ENCODE measurements at regions not wholly inside any gene's neighbourhood (a gene's known extent, or its start where the extent isn't known, plus 50 kb on each side); places are given as distances from the start of the nearest gene placed in this dataset.

DNA sequence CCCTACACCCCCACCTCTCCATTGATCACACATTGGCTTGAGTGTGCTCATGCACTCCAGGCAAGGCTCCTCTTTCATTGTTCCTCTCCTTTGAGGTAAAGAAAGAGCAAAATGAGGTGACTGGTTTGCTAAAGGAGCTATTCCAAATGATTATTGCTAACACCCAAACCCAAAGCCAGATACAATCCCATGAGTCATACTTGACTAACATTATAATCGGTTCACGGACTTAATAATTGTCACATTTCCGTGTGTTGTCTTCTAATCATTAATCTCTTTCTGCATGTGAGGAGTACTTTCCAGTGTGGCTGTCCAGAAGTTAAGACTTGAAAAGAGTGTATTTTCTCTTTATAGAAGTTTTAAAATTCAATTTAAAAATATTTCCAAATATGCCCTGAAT, 174.3 kb upstream of the SFRP2 start:
- no peak overlapping the region for H3K27ac ChIP-seq (ENCODE audit: low read depth, low read length)
- H3K4me2 ChIP-seq (ENCODE audit: low read depth, low read length, poor library complexity, severe bottlenecking) = no peak overlapping the region
- no peaks in the 10 kb centered on the region for H4K20me1 ChIP-seq (ENCODE audit: low read depth, low read length)
- H2AFZ ChIP-seq (ENCODE audit: low read depth, low read length, severe bottlenecking) = no peak overlapping the region
- no peaks in the 10 kb centered on the region; the same call in 1 of the 2 replicates for H3K9me2 ChIP-seq (replicated peaks; ENCODE audit: insufficient read depth, low read length)
- H3K36me3 ChIP-seq (ENCODE audit: low read length) = no peaks in the 10 kb centered on the region
- no peaks in the 10 kb centered on the region for H3K27me3 ChIP-seq (ENCODE audit: low read length)
- no peaks in the 10 kb centered on the region for H3K9me3 ChIP-seq (ENCODE audit: insufficient read depth, low read length)
- H3K79me2 ChIP-seq (ENCODE audit: insufficient read depth, low read length) = no peaks in the 10 kb centered on the region
- H3K4me3 ChIP-seq (ENCODE audit: insufficient read depth, low read length, poor library complexity, severe bottlenecking) = no peak overlapping the region
- H3F3A ChIP-seq (ENCODE audit: insufficient read depth) = no peaks in the 10 kb centered on the region
- H3K9ac ChIP-seq (ENCODE audit: low read length) = no peak overlapping the region
- TF ChIP-seq, protein P1, sequence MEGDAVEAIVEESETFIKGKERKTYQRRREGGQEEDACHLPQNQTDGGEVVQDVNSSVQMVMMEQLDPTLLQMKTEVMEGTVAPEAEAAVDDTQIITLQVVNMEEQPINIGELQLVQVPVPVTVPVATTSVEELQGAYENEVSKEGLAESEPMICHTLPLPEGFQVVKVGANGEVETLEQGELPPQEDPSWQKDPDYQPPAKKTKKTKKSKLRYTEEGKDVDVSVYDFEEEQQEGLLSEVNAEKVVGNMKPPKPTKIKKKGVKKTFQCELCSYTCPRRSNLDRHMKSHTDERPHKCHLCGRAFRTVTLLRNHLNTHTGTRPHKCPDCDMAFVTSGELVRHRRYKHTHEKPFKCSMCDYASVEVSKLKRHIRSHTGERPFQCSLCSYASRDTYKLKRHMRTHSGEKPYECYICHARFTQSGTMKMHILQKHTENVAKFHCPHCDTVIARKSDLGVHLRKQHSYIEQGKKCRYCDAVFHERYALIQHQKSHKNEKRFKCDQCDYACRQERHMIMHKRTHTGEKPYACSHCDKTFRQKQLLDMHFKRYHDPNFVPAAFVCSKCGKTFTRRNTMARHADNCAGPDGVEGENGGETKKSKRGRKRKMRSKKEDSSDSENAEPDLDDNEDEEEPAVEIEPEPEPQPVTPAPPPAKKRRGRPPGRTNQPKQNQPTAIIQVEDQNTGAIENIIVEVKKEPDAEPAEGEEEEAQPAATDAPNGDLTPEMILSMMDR (IDR thresholded peaks at IDR 0.05; ENCODE audit: insufficient read depth, low read length, poor library complexity, severe bottlenecking) = no peak

DNA sequence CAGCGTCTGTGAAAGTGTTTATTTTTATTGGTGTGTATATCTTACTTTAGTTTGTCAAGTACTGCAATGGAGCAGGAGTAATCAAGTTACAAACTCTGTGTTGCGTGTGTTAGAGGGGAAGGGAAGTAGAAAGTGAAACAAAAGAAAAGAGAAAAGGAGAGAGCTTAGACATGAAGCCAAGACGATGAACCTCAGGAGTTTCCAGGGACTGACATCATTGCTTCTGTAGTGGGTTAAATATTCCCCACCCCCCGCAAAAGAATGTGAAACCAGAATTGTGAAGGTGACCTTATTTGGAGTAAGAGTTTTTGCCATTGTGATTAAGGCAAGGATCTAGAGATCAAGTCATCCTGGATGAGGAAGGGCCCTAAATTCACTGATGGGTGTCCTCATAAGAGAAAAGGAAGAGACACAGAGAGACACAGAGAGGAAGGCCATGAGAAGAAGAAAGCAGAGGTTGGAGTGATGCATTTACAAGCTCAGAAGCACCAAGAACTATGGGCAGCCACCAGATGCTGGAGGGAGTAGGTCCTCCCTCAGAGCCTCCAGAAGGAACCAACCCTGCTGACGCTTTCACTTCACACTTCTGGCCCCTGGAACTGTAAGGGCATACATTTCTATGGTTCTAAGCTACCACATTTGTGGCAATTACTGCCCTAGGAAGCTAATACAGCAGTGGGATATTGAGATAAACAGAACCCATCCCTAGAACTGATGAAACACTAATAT, 173.6 kb upstream of the SFRP2 start:
- Histone ChIP-seq H3K9ac (ENCODE audit: low read length) (no peak overlapping the region), H3K36me3 (ENCODE audit: low read length) (no peaks in the 10 kb centered on the region), H3K9me3 (ENCODE audit: insufficient read depth, low read length) (no peaks in the 10 kb centered on the region), H3F3A (ENCODE audit: insufficient read depth) (no peaks in the 10 kb centered on the region), H3K9me2 (replicated peaks; ENCODE audit: insufficient read depth, low read length) (no peaks in the 10 kb centered on the region; the same call in 1 of the 2 replicates), H3K27ac (ENCODE audit: low read depth, low read length) (no peak overlapping the region), H2AFZ (ENCODE audit: low read depth, low read length, severe bottlenecking) (no peak overlapping the region), H3K79me2 (ENCODE audit: insufficient read depth, low read length) (no peaks in the 10 kb centered on the region), H4K20me1 (ENCODE audit: low read depth, low read length) (no peaks in the 10 kb centered on the region), H3K27me3 (ENCODE audit: low read length) (no peaks in the 10 kb centered on the region), H3K4me2 (ENCODE audit: low read depth, low read length, poor library complexity, severe bottlenecking) (no peak overlapping the region), H3K4me3 (ENCODE audit: insufficient read depth, low read length, poor library complexity, severe bottlenecking) (no peak overlapping the region)
- no peak for TF ChIP-seq EZH2phosphoT487 (conservative IDR thresholded peaks at IDR 0.05; ENCODE audit: low read length)
- TF ChIP-seq, protein P1 (IDR thresholded peaks at IDR 0.05; ENCODE audit: insufficient read depth, low read length, poor library complexity, severe bottlenecking) = no peak

DNA sequence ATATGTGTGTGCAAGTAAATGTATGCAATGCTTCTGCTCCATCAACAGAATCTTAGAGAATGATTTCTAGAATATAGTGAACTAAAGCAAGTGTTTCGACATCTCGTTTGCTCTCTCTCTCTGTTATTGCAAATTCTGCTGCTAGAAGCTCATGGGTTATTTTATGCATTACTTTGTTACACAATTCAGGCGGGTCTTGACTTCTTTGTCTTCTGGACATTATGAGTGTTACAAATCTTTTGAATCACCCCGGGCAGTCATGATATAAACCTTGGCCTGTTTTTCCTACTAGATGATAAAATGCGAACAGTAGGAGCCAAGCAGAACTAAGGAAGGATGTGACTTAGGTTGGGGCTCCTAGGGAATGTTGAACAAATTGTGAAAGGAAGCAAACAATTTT, 166.4 kb upstream of the SFRP2 start:
- H3F3A ChIP-seq (ENCODE audit: insufficient read depth) = no peaks in the 10 kb centered on the region
- no peak overlapping the region for H2AFZ ChIP-seq (ENCODE audit: low read depth, low read length, severe bottlenecking)
- H3K27ac ChIP-seq (ENCODE audit: low read depth, low read length) = no peak overlapping the region
- H3K4me3 ChIP-seq (ENCODE audit: insufficient read depth, low read length, poor library complexity, severe bottlenecking) = no peak overlapping the region
- H3K9me3 ChIP-seq (ENCODE audit: insufficient read depth, low read length) = no peaks in the 10 kb centered on the region
- H3K9ac ChIP-seq (ENCODE audit: low read length) = no peak overlapping the region
- H3K9me2 ChIP-seq (replicated peaks; ENCODE audit: insufficient read depth, low read length) = no peaks in the 10 kb centered on the region
- H4K20me1 ChIP-seq (ENCODE audit: low read depth, low read length) = no peaks in the 10 kb centered on the region
- H3K27me3 ChIP-seq (ENCODE audit: low read length) = no peaks in the 10 kb centered on the region
- H3K79me2 ChIP-seq (ENCODE audit: insufficient read depth, low read length) = no peaks in the 10 kb centered on the region
- no peaks in the 10 kb centered on the region for H3K36me3 ChIP-seq (ENCODE audit: low read length)
- TF ChIP-seq EZH2phosphoT487 (conservative IDR thresholded peaks at IDR 0.05; ENCODE audit: low read length) = no peak
- TF ChIP-seq, protein P1 (IDR thresholded peaks at IDR 0.05; ENCODE audit: insufficient read depth, low read length, poor library complexity, severe bottlenecking) = no peak
- no peak overlapping the region for H3K4me2 ChIP-seq (ENCODE audit: low read depth, low read length, poor library complexity, severe bottlenecking)
